IMR-90 (cell line): ENCODE measurements at regions not wholly inside any gene's neighbourhood (a gene's known extent, or its start where the extent isn't known, plus 50 kb on each side); places are given as distances from the start of the nearest gene placed in this dataset.

ENCODE experiments used
- ATAC-seq: fragments of 200-7000 bp; cut with Tn5 transposase; 2 replicates; pipeline ENCODE4 v1.9.1; 2020; ENCODE audit warnings: low read depth, mild to moderate bottlenecking, moderate library complexity
- BruUV-seq: library from RNA; stranded (reverse); fragments of 400-500 nt; replicated peaks from 2 replicates; lab custom pipeline; 2021; lab: Mats Ljungman, UMichigan
- CTCF ChIA-PET: fragments of 300-600 bp; formaldehyde crosslinking; extraction: SDS; loops from one replicate; lab custom pipeline; 2021; ENCODE audit warnings: antibody characterized with exemption; lab: Yijun Ruan, JAX
- POLR2A ChIA-PET: fragments of 300-600 bp; sonication (Branson Sonifier 250); formaldehyde crosslinking; loops from one replicate; lab custom pipeline; 2022; ENCODE audit warnings: antibody characterized with exemption; ENCODE audit not compliant: unreplicated experiment; lab: Charles Lee
- DNase-seq: peaks from one replicate; pipeline ENCODE4 v3.0.0; 2013
- H2AFZ ChIP-seq: replicated peaks from 2 replicates; pipeline ENCODE3; 2013; ENCODE audit warnings: low read length, mild to moderate bottlenecking; ENCODE audit not compliant: poor library complexity
- H2AK5ac ChIP-seq: 2 replicates; pipeline ENCODE4 v1.6.1; 2013; ENCODE audit warnings: low read depth, low read length, inconsistent platforms
- H2AK9ac ChIP-seq: replicated peaks from 2 replicates; pipeline ENCODE3; 2013; ENCODE audit warnings: mild to moderate bottlenecking, low read depth, low read length, moderate library complexity; ENCODE audit not compliant: poor library complexity
- H2BK120ac ChIP-seq: 2 replicates; pipeline ENCODE4 v1.6.1; 2013; ENCODE audit warnings: low read depth, low read length, inconsistent platforms
- H2BK15ac ChIP-seq: 3 replicates; pipeline ENCODE4 v1.6.1; 2013; ENCODE audit warnings: low read depth, low read length, inconsistent platforms
- H2BK20ac ChIP-seq: 2 replicates; pipeline ENCODE4 v1.6.1; 2013; ENCODE audit warnings: low read depth, mild to moderate bottlenecking, inconsistent platforms, low read length, moderate library complexity
- H2BK5ac ChIP-seq: 2 replicates; pipeline ENCODE4 v1.6.1; 2013; ENCODE audit warnings: mild to moderate bottlenecking, low read depth, low read length, inconsistent platforms; ENCODE audit not compliant: poor library complexity, severe bottlenecking
- H3K14ac ChIP-seq: replicated peaks from 2 replicates; pipeline ENCODE4 v1.6.1; 2013; ENCODE audit warnings: low read depth, low read length, inconsistent platforms
- H3K18ac ChIP-seq: 2 replicates; pipeline ENCODE4 v1.6.1; 2013; ENCODE audit warnings: low read depth, low read length, control low read depth
- H3K23ac ChIP-seq: 2 replicates; pipeline ENCODE4 v1.6.1; 2013; ENCODE audit warnings: low read depth, low read length, inconsistent platforms
- H3K27ac ChIP-seq: 2 replicates; pipeline ENCODE4 v1.5.1; 2013; ENCODE audit warnings: mild to moderate bottlenecking, control low read depth, low read length; ENCODE audit not compliant: insufficient read depth
- H3K27me3 ChIP-seq: 2 replicates; pipeline ENCODE4 v1.6.1; 2013; ENCODE audit warnings: low read length; ENCODE audit not compliant: control insufficient read depth, insufficient read depth
- H3K36me3 ChIP-seq: 2 replicates; pipeline ENCODE4 v1.6.1; 2013; ENCODE audit warnings: low read length, mixed read lengths; ENCODE audit not compliant: control insufficient read depth, insufficient read depth
- H3K4ac ChIP-seq: 2 replicates; pipeline ENCODE4 v1.6.1; 2013; ENCODE audit warnings: low read depth, low read length, inconsistent platforms
- H3K4me1 ChIP-seq: 2 replicates; pipeline ENCODE4 v1.6.1; 2013; ENCODE audit warnings: low read length, mixed read lengths; ENCODE audit not compliant: control insufficient read depth, insufficient read depth
- H3K4me2 ChIP-seq: 2 replicates; pipeline ENCODE4 v1.6.1; 2013; ENCODE audit warnings: low read depth, mild to moderate bottlenecking, control low read depth, low read length, moderate library complexity
- H3K4me3 ChIP-seq: 2 replicates; pipeline ENCODE4 v1.5.1; 2013; ENCODE audit warnings: low read depth, mild to moderate bottlenecking, control low read depth, low read length, moderate library complexity; ENCODE audit not compliant: insufficient read depth
- H3K56ac ChIP-seq: 2 replicates; pipeline ENCODE4 v1.6.1; 2013; ENCODE audit warnings: low read length, inconsistent platforms; ENCODE audit not compliant: insufficient read depth; ENCODE audit errors: extremely low read depth
- H3K79me1 ChIP-seq, 2 experiments: 2 replicates each; pipeline ENCODE4 v1.6.1; 2013; ENCODE audit warnings: low read length in 2 of 2, inconsistent platforms in 1 of 2, low read depth in 1 of 2
- H3K9ac ChIP-seq: 2 replicates; pipeline ENCODE4 v1.6.1; 2013; ENCODE audit warnings: low read depth, low read length, control low read depth
- H3K9me1 ChIP-seq: 2 replicates; pipeline ENCODE4 v1.6.1; 2013; ENCODE audit warnings: low read length, inconsistent platforms; ENCODE audit not compliant: insufficient read depth
- H3K9me3 ChIP-seq: 2 replicates; pipeline ENCODE4 v1.6.1; 2013; ENCODE audit warnings: low read length; ENCODE audit not compliant: control insufficient read depth, insufficient read depth
- H4K20me1 ChIP-seq: 2 replicates; pipeline ENCODE4 v1.6.1; 2013; ENCODE audit warnings: low read length, inconsistent platforms; ENCODE audit not compliant: insufficient read depth
- H4K5ac ChIP-seq: 2 replicates; pipeline ENCODE4 v1.6.1; 2013; ENCODE audit warnings: mild to moderate bottlenecking, low read depth, low read length, control low read depth
- H4K8ac ChIP-seq, 2 experiments: 2 replicates each; pipeline ENCODE4 v1.6.1; 2013; ENCODE audit warnings: low read depth in 2 of 2, low read length in 2 of 2, control low read depth in 1 of 2, inconsistent platforms in 1 of 2
- H4K91ac ChIP-seq: 2 replicates; pipeline ENCODE4 v1.6.1; 2013; ENCODE audit warnings: low read depth, low read length, inconsistent platforms; ENCODE audit not compliant: insufficient read depth
- MXI1 ChIP-seq: IDR thresholded peaks from 2 replicates; pipeline ENCODE4 v1.6.1; 2012; ENCODE audit warnings: low read depth, mild to moderate bottlenecking, low read length, moderate library complexity, borderline replicate concordance
- POLR2A ChIP-seq: IDR thresholded peaks from 2 replicates; pipeline ENCODE4 v1.6.1; 2012; ENCODE audit warnings: mild to moderate bottlenecking, low read depth, low read length
- RAD21 ChIP-seq: IDR thresholded peaks from 2 replicates; pipeline ENCODE4 v1.6.1; 2012; ENCODE audit warnings: low read length, improper control_type of control experiment
- SMC3 ChIP-seq: fragments of 150-350 bp; IDR thresholded peaks from 2 replicates; pipeline ENCODE4 v1.6.1; 2016; ENCODE audit warnings: low read depth, mild to moderate bottlenecking, antibody characterized with exemption, low read length, moderate library complexity
- USF2 ChIP-seq: fragments of 150-350 bp; IDR thresholded peaks from 2 replicates; pipeline ENCODE4 v1.6.1; 2017; ENCODE audit warnings: mild to moderate bottlenecking, antibody characterized with exemption, low read length, low read depth
- WGBS, 2 experiments: methylation state at CpG; one replicate each; pipeline versions ENCODE4 v1.1.5 to v1.1.7; 2013; ENCODE audit warnings: missing lambda C conversion rate in 2 of 2; ENCODE audit not compliant: insufficient read length in 1 of 2; ENCODE audit errors: extremely low coverage in 2 of 2; 5-methylcytosine and 5-hydroxymethylcytosine counted together
- dilution Hi-C: fragments of 300-500 bp; cut with HindIII; formaldehyde crosslinking; loops from one replicate; pipeline ENCODE4 v1.14.3; 2018; ENCODE audit warnings: low sequenced_read_pairs; ENCODE audit not compliant: unreplicated experiment
- in situ Hi-C: fragments of 300-500 bp; cut with MboI; formaldehyde crosslinking; loops from 3 replicates; pipeline ENCODE4 v1.14.3; 2019; ENCODE audit warnings: low sequenced_read_pairs, inconsistent platforms, mixed read lengths
- intact Hi-C: fragments of 100-400 bp; cut with micrococcal nuclease; formaldehyde crosslinking; loops from 2 replicates; pipeline ENCODE4 v1.10.0; 2022

GRCh38 chr18:37937287-37937686, 371.7 kb upstream of the CELF4 start:
- H3K4me3 ChIP-seq = no peak overlapping the region
- H4K20me1 ChIP-seq = no peaks in the 10 kb centered on the region
- 0 to 100% methylated on average over 1 of the region's 6 CpGs for WGBS, 2 experiments
- H4K91ac ChIP-seq = no peak overlapping the region
- H2AK5ac ChIP-seq = no peak overlapping the region
- no peak for DNase-seq
- H3K4me1 ChIP-seq = no peaks in the 10 kb centered on the region
- H3K14ac ChIP-seq = no peak overlapping the region
- no peak overlapping the region for H2AK9ac ChIP-seq
- no peak overlapping the region for H3K4ac ChIP-seq
- POLR2A ChIA-PET = no interaction called here
- intact Hi-C loops = no loop called here
- peaks cover 4% of the 10 kb centered on the region; the same call in 1 of the 2 replicates for H3K9me3 ChIP-seq
- no peak overlapping the region for H2BK20ac ChIP-seq
- no peak overlapping the region for H3K9ac ChIP-seq
- CTCF ChIA-PET = no interaction called here
- H3K36me3 ChIP-seq = no peaks in the 10 kb centered on the region
- dilution Hi-C loops = no loop called here
- no peak overlapping the region for H2BK5ac ChIP-seq
- in situ Hi-C loops = no loop called here
- no peak overlapping the region for H3K56ac ChIP-seq
- no peak overlapping the region for H3K23ac ChIP-seq
- no TSS peak for BruUV-seq
- no peak overlapping the region for H4K5ac ChIP-seq
- no peak for TF ChIP-seq MXI1
- no peak for TF ChIP-seq POLR2A
- TF ChIP-seq RAD21 = no peak
- TF ChIP-seq USF2 = no peak
- TF ChIP-seq SMC3 = no peak
- H2AFZ ChIP-seq = no peak overlapping the region
- no peaks in the 10 kb centered on the region for H3K27me3 ChIP-seq
- no peak overlapping the region for H4K8ac ChIP-seq
- H3K9me1 ChIP-seq = no peaks in the 10 kb centered on the region
- no peaks in the 10 kb centered on the region for H3K79me1 ChIP-seq
- no peak overlapping the region for H3K18ac ChIP-seq
- no peak overlapping the region for H2BK120ac ChIP-seq
- no peak for ATAC-seq
- H3K4me2 ChIP-seq = no peak overlapping the region
- H2BK15ac ChIP-seq = no peak overlapping the region
- H3K27ac ChIP-seq = no peak overlapping the region
